NCI-H748 treated with DMSO at 0.1 percent for 48 hours (cell line): ENCODE measurements at regions not wholly inside any gene's neighbourhood (a gene's known extent, or its start where the extent isn't known, plus 50 kb on each side); places are given as distances from the start of the nearest gene placed in this dataset.

ENCODE experiments used
- DNase-seq: peaks from one replicate; lab custom pipeline; 2025; lab: John Stamatoyannopoulos, UW

DNA sequence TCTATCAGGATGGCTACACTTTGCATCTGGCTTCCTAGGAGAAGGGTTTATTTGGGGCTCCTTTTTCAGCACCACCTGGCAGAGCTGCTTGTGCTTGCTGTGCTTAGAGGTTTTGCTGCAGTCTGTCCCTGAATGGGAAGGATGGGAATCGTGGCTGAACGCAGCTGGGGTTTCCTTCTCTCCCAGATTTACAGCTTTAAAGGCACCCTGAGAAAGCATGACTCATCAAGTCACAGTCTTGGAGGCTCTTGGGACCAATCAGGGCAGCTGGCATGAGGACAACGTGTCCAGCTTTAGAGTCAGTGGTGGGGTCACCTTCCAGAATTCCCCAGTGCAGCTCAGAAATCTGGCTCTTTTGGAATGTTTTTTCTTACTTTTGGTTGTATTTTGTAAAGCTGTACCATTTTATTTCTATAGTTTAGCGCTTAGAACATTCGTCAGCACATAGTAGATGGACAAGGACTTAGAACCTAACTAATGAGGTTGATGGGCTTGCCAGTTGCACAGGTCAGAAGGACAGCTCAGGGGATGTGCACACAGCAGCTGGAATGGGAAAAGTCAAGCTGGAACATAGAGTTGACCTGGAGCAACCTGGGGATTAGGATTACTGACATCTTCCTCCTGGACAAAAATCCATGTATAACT, 222.6 kb downstream of the PRDM2 start:
- no peak for DNase-seq

DNA sequence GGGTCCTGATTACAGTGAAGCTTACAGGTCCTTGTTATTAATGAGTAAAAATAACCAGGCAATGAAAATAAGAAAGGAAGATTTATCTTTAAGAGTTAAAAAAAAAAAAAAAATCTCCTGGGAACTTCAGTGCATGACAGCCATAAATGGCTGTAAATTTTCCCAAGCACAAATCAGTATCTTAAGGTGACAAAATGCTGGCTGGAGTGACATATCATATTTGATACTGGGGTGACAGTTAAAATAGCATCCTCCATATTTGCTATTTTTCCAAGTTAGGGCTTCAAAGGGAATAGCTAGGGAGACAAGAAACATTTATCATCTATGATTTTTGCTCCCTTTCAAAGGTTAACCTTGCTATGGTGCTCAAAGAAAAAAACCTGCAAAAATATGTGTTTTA, 226.6 kb downstream of the PRDM2 start:
- no peak for DNase-seq

DNA sequence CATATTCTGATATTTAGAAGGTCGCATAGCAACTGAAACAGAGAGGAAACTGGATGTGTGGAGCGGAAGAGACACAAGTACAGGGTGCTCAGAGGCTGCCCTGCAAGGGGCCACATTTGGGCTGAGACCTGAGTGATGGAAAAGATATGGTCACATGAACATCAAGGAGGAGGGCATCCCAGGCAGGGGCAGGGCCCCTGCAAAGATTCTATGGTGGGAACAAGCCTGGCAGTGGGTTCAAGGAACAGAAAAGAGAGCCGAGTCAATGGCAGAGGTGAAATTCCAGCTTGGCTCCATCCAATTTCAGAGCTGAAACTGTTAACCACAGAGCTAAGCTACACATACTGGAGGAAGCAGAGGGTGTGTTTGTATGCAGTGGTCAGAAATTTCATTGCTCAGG, 227.7 kb downstream of the PRDM2 start:
- DNase-seq = no peak

DNA sequence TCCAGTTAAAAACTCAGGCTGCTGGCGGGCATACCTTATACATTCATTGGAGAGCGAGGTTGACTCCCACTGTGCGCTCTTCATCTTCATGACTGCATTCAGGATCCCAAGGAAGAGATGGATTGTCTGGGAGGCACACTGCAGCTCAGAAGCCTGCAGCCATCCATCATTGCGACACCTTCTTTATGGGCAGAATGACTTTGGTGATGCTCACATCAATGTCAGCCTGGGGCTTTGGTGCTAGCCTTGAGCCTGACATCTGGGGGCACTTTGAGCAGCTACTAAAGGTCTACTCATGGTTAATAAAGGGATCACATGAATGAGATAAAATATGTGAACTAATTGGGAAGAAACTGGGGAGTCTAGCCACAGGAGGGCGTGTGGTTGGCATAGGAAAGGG, 229.3 kb downstream of the PRDM2 start:
- DNase-seq = no peak

DNA sequence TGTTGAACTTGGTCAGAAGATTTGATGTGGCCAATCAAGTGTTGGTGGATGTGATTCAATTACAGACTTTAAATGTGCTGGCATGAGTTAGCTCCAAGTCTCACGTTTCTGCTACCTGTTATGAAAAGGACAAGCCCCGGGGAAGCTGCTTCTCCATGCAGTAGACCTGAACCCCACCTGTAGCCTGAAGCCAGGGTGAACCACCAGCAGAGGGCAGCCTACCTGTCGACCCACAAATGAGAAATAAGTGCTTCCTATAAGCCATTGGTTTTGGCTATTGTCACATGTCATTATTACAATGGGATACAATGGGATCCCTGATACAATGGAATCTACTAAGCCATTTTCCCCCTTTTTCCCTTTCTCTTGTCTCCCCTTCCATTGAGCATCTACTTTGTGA, 230.2 kb downstream of the PRDM2 start:
- DNase-seq = no peak

DNA sequence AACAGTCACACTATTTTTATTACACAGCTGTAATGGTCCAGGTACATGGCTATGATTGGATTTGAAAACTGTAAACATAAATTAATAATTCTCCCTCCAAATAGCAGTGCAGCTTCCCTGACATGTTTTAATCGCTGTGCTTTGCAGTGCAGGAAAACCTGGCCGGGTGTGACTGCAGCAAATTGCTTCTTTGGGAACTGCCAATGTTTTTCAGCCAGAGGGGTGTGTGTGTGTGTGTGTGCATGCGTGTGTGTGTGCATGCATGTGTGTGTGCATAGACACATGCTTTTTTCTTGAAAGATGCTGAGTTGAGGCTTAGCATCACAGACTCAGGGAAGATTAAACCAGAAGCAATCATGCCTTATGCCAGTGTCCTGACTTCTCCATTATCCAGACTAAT, 231.2 kb downstream of the PRDM2 start:
- no peak for DNase-seq

DNA sequence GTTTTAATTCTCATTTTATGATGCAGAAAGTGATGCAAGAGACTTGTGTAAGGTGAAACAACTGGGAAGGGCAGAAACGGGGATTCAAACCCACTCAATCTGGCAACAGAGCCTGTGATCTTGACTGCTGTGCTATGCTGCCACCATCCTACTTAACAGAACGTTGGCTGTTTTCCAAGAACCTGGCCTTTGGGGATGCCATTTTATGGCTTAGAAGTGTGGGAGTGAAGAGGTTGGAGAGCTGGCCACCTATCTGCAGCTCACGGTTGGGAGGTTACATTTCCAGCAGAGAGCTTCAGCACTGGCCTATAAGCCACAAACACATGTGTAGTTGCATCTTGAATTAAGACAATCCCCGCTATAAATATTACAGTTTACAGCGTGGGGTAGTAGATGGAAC, 235.3 kb downstream of the PRDM2 start:
- no peak for DNase-seq

DNA sequence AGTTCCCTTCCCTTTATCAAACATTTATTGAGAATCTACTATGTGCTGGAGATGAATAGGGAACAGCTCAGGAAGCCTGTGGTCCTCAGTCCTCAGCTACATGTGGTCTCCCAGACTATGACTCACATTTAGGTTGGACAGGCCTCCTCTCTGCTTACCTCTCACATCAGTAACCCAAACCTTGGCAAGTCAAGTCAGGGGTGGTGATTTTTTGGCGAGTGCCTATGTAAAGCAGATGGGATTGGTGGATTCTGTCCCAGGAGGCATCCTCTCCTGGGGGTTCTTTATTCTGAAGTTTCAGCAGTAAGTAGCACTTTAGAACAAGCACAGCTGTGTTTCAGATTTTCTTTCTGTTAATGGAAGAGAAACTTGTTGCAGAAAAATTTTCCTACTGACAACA, 241.3 kb downstream of the PRDM2 start:
- DNase-seq = no peak

DNA sequence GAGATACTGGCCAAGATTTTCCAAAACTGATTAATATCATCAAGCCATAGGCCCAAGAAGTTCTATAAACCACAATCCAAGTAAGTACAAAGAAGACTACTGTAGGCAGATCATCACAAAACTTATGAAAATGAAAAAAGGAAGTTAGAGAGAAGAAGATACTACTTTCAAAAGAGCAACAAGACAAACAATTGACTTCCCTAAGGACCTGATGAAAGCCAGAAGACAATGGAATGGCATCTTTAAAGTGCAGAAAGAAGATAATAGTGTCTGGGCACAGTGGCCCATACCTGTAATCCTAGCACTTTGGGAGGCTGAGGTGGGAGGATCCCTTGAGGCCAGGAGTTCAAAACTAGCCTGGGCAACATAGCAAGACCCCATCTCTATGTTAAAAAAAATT, 243.1 kb downstream of the PRDM2 start:
- no peak for DNase-seq

DNA sequence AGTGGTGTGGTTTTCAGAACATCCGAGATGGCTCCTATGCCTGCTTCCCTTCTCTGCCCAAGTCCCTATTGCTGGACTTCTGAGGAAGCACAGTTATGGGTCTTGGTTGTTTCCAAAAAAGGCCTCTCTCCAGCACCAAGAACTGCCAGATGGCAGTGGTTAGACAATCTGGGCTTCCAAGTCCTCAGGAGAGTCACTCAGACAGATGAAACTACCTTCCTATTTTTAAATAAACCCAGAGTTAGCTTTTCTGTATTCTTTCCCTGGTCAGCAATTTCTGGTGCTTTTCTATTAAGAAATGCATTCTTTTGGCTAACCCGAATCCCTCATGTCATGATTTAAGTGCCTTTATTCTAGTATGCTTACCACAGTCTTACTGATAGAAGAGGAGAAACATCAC, 245.9 kb downstream of the PRDM2 start:
- no peak for DNase-seq

DNA sequence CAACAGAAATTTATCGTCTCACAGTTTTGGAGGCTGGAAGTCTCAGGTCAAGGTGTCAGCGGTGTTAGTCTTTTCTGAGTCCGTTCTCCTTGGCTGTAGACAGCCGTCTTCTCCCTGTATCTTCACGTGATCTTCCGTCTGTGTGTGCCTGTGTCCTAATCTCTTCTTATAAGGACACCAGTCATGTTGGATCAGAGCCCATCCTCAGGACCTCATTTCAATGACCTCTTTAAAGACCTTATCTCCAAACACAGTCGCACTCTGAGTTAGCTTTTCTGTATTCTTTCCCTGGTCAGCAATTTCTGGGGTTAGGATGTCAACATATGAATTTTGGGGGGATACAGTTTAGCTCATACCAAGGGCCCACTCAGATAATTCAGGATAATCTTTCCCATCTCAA, 247.7 kb downstream of the PRDM2 start:
- no peak for DNase-seq

DNA sequence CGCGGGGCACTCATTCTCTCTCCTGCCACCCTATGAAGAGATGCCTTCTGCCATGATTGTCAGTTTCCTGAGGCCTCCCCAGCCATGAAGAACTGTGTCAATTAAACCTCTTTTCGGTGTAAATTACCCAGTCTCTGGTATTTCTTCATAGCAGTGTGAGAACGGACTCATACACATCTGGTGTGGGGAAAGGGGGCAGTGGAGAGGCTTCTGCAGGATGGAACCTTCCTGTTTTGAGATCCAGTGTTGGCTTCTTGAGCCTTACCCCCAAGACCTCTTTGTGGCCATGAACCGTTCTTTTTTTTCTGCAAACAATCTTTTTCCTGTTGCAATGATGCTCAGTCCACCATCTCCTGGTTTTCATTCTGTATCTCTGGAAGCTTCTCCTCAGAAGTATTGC, 248.4 kb downstream of the PRDM2 start:
- no peak for DNase-seq

DNA sequence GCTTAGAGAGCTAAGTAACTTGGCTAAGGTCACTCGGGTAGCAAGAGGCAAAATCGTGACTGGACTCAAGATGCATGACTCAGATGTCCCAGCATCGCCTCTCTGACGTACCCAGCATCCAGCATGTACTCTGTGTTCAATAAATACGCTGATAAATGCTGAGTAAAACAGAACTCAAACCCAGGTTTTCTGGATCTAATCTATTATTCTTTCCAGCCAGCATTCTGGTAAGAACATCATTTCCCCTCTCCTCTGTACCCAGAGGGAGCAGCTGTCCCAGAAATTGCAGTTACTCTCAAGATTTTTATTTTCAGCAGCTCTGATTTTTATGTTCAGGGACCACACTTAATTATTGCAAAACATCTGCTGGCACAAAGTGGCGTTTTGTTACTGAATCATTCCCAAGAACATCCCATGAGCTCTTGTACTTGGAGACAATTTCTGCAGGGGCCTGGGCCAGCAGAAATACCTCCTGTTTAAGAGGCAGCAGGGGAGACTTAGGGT, 249.0 kb downstream of the PRDM2 start:
- no peak for DNase-seq

DNA sequence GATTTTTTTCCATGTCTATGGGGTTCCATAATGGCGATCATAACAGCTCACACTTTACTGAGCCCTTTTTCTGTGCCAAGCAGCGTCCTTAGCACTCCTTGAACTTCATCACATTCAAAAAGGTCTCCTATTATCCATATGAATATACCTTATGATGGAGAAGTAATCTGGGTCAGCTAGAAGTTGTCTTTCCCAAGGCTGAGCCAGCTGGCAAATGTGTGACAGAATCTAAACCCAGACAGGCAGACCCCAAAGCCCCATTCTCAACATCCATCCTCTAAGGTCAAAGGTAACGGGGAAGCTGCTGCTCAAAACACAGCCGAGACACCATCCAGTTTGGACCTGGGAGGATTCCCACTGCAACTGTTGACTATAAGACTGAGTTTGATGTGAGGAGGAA, 249.6 kb downstream of the PRDM2 start:
- DNase-seq = no peak

DNA sequence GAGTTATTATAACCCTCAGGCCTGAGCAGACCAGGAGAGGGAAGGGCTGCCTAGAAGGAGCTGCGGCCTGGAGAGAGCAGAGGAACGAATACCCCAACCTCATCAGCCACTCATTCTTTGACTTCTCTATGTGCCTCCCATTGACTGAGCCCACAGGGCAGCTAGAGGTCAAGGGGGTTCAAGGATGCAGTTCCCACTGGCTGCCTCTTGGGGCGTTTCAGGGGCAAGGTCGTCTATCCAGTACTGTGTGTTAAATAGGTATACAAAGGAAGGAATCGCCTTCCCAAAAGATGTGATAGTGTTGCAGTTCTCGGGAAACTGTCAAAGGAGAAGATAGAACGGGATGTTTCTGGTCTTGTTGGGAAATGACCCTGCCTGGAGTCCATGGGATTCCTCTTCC, 250.6 kb downstream of the PRDM2 start:
- DNase-seq = no peak

DNA sequence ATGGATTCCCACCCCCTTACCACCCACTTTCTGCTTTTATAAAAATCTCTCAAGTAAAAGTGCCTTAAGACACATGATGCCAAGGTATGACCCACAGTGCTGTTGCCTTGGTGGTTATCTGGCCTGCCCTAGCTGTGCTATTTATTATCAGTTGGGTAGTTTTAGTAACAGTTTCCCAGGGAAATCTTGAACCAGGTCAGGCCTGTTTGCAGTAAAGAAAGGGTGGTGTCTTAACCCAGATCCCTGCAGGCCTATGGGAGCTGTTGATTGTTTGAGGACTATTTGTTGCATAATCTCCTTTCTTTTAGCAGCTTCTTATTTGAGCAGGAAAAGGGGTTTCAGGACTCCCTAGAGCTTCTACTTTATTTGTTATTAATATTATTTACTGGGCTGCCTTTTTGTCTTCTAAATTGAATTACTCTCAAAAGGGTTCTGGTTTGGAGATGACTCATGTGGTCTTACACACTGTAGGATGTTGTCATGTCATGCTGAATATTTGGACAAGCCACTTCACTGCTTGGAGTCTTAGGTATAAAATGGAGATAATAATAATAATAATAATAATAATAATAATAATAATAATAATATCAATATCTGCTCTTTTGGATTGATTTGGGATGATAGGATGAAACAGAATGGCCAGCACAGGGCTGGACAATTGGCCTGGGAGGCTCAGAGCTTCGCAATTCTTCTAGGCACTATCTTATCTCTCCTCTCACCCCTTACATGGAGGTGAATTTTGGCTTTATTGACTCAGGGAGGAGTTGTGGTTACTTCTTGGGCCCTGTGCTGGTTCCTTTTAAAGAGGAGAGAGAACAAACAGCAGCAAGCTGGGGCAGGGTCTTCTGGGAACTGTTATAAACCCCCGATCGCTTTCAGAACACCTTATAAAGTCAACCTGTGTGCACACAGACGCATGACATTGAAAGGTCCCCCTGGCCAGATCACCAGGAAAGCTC, 252.1 kb downstream of the PRDM2 start:
- DNase-seq = no peak

DNA sequence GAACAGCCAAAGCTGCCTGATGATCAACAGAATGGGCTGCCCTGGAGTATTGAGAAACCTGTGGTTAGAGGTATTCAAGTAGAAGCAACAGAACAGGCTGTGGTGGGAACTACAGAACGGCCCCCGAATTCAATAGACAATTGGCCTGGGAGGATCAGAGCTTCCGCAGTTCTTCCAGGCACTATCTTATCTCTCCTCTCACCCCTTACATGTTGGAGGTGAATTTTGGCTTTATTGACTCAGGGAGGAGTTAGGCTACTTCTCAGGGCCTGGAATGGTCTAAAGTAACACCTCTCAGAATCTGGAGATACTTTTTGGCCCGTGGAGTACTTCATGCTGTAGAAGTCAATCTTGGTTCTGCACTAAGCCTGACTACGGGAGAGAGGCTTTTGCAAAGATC, 253.0 kb downstream of the PRDM2 start:
- no peak for DNase-seq

DNA sequence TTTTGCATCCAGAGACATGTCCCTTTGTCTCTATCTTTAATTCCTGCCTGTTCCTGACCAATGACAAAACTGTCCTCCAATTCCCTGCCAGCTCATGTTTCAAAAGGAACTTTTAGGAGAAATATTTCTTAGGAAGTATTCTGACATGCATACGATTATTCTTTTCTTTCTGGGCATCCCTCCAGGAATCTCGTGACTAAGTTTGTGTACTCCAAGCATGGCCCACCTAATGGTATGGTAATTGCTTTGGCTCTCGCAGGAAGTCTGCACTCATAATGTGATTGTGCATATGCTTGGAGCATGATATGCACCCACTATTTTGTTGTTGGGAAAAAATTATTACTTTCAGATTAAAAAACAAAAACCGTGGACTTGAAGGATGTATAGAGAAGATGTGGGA, 256.4 kb downstream of the PRDM2 start:
- DNase-seq = no peak

DNA sequence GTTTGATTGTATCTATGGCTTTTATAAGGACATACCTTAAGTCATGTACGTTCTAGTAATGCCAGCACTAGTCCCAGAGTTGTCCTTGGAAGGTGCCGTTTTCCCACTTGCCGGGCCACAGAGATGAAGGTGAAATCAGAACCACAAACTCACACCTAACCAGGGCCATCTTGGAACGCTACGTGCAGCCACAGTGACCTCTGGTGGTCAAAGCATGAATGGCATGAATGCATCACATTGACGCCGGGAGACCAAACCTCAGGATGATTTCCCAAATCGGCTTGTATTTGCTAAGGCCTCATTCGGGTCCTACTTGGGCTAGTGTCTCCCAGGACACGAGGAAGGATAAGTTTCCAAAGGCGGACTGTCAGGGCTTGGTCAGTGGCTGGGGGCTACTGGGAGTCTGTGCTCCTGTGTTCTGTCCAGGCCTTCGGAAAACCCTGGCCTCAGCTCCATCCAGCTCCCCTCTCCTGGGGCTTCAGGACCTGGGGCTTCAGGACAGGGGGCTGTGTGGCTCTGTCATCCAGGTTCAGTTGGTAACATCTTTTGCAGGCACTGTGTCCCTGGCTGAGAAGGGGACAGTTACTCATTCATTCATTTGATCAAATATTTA, 260.5 kb downstream of the PRDM2 start:
- DNase-seq = peak; percentile 23

DNA sequence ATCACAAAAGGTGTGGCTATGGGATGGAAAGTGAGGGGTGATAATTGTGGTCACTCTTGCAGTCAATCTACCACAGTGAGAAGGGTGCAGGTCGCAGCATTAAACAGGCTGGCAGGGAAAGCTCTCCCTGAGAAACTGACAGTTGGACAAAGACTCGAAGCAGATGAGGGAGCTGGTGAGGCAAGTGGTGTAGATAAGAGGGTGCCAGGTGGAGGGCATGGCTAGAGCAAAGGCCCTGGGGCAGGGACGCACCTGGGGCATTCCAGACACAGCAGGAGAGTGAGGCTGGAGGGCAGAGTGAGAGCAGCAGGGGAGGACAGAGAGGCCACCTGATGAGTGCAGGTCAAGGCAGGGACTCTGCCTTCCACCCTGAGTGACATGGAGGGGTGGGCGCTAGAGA, 264.8 kb downstream of the PRDM2 start:
- DNase-seq = no peak

DNA sequence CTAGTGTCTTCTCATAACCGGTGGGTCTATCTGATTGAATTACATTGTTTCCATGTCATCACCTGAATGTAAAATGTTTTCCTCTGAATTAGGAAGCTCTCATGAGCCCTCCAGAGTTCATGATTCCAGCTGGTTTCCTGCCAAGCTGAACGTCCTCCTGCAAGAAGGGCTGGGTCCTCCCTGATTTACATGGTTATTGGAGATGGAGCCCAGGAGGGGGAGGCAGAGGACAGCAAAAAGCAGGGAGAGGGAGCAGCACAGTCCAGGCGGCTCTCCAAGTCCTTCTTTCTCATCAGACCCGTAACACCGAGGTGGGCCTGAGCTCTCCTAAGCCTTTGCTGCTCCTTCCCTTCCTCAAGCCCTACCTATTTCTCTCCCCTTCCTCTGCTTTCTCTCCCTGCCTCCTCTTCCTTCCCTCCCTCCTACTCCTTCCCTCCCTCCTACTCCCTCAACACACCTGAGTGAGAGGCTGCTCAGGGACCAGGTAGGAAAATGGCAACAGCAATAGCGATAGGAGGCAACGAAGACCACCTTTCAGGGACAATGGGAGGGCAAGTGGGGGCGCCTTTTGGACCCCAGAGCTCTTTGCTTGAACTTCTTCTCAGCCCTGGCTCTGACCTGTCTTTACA, 265.9 kb downstream of the PRDM2 start:
- DNase-seq = peak; percentile 66

DNA sequence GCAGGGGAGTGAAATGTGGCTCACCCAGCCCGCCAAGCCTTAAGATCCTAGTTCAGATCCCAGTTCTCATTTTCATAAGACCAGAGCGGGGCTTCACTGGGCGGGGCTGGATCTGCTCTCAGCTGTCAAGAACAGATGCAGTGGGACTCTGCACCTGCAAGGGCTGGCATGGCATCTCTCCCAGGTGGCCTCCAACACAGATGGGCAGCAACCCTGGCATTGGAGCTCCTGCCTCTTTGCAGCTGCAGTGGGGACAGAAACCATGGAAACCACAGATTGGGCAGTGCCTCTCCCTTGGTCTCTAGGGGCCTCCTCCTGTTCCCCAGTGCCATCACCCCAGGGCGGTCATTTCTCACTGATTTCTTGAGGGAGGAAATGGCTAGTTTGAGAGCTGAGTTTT, 267.7 kb downstream of the PRDM2 start:
- DNase-seq = no peak

DNA sequence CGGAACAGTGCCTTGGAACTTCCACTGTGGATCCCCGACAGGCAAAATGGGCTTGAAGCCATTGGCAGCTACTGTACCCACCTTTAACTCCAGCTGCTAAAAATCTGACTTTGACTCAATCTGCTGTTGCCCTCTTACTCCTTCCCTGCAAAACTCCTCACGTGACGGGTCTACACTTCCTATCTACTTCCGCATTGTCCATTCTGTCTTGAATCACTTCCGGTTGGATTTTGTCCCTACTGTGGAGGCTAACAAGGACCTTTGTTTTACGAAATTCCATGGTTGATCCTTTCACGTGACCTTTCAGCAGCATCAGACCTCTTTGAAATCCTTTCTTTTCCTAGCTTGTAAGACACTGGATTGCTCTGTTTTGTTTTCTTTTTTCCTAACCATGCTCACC, 268.4 kb downstream of the PRDM2 start:
- no peak for DNase-seq
